ENCODE measurements at regions not wholly inside any gene's neighbourhood (a gene's known extent, or its start where the extent isn't known, plus 50 kb on each side); places are given as distances from the start of the nearest gene placed in this dataset.

DNA sequence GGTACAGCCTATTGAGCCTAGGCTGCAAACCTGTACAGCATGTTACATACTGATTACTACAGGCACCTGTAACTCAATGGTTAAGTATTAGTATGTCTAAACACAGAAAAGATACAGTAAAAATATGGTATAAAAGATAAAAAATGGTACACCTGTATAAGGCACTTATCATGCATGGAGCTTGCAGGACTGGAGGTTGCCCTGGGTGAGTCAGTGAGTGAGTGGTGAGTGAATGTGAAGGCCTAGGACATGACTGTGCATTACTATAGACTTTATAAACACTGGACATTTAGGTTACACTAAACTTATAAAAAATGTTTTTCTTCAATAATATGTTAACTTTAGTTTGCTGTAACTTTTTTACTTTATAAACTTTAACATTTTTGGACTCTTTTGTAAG, 171.3 kb downstream of the SLC28A3 start:
- Histone ChIP-seq H3K9me3 (no peaks in the 10 kb centered on the region), H3K27me3 (no peaks in the 10 kb centered on the region), H3K27ac (no peak overlapping the region), H3K36me3 (no peaks in the 10 kb centered on the region), H3K4me3 (replicated peaks in 1 of 3) (no peak overlapping the region), H3K4me1 (peaks cover 0 to 9% of the 10 kb centered on the region in 2 donors)
- no peak for DNase-seq
- TF ChIP-seq, protein P1, sequence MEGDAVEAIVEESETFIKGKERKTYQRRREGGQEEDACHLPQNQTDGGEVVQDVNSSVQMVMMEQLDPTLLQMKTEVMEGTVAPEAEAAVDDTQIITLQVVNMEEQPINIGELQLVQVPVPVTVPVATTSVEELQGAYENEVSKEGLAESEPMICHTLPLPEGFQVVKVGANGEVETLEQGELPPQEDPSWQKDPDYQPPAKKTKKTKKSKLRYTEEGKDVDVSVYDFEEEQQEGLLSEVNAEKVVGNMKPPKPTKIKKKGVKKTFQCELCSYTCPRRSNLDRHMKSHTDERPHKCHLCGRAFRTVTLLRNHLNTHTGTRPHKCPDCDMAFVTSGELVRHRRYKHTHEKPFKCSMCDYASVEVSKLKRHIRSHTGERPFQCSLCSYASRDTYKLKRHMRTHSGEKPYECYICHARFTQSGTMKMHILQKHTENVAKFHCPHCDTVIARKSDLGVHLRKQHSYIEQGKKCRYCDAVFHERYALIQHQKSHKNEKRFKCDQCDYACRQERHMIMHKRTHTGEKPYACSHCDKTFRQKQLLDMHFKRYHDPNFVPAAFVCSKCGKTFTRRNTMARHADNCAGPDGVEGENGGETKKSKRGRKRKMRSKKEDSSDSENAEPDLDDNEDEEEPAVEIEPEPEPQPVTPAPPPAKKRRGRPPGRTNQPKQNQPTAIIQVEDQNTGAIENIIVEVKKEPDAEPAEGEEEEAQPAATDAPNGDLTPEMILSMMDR (IDR thresholded peaks at IDR 0.05), result no peak
- no peak for TF ChIP-seq POLR2A (IDR thresholded peaks at IDR 0.05)
- intact Hi-C loops (cut with DNase I), result no loop called here

- Histone ChIP-seq H3K9me3 (no peaks in the 10 kb centered on the region), H3K27ac (no peak overlapping the region), H3K4me3 (replicated peaks in 1 of 3) (no peak overlapping the region), H3K27me3 (no peaks in the 10 kb centered on the region), H3K4me1 (peaks cover 0 to 23% of the 10 kb centered on the region in 2 donors), H3K36me3 (no peaks in the 10 kb centered on the region)
- 57 to 64% methylated on average over 9 of the region's 9 CpGs for WGBS, 2 donors
- peak; percentile 67 for DNase-seq
- intact Hi-C loops (cut with DNase I), result loop anchor here (10.0 kb wide), 1 partner anchor 226 kb away; no protein-coding TSS in a partner anchor
- TF ChIP-seq POLR2A (IDR thresholded peaks at IDR 0.05), result no peak
- TF ChIP-seq, protein P1 (IDR thresholded peaks at IDR 0.05), result peak in 2 of 6 experiments; percentile 6 to 26
These were observed 169.9 kb downstream of the SLC28A3 start for GRCh38 chr9:84170521-84171141.

GRCh38 chr9:84173961-84174360, 166.6 kb downstream of the SLC28A3 start:
- TF ChIP-seq, protein P1 (IDR thresholded peaks at IDR 0.05), result no peak
- H3K27me3 ChIP-seq, result no peaks in the 10 kb centered on the region
- intact Hi-C loops (cut with DNase I), result loop anchor here (10.0 kb wide), 1 partner anchor 229 kb away; no protein-coding TSS in a partner anchor
- WGBS, 2 donors, result 87 to 94% methylated on average over 2 of the region's 2 CpGs
- no peaks in the 10 kb centered on the region for H3K36me3 ChIP-seq
- no peaks in the 10 kb centered on the region for H3K9me3 ChIP-seq
- no peak for DNase-seq
- H3K27ac ChIP-seq, result no peak overlapping the region
- peaks cover 0 to 25% of the 10 kb centered on the region in 2 donors for H3K4me1 ChIP-seq
- no peak overlapping the region for H3K4me3 ChIP-seq (replicated peaks in 1 of 3)

GRCh38 chr9:84174486-84174885, 166.1 kb downstream of the SLC28A3 start:
- Histone ChIP-seq H3K4me1 (peaks cover 0 to 25% of the 10 kb centered on the region in 2 donors), H3K27ac (no peak overlapping the region), H3K36me3 (no peaks in the 10 kb centered on the region), H3K4me3 (replicated peaks in 1 of 3) (no peak overlapping the region), H3K9me3 (no peaks in the 10 kb centered on the region), H3K27me3 (no peaks in the 10 kb centered on the region)
- intact Hi-C loops (cut with DNase I), result loop anchor here (10.0 kb wide), 1 partner anchor 230 kb away; no protein-coding TSS in a partner anchor
- TF ChIP-seq, protein P1 (IDR thresholded peaks at IDR 0.05), result no peak
- no peak for TF ChIP-seq POLR2A (IDR thresholded peaks at IDR 0.05)
- no peak for DNase-seq
- WGBS, 2 donors, result 80 to 87% methylated on average over 1 of the region's 1 CpG

GRCh38 chr9:84177407-84177806, 163.2 kb downstream of the SLC28A3 start:
- WGBS, 2 donors, result 79 to 90% methylated on average over 3 of the region's 3 CpGs
- Histone ChIP-seq H3K36me3 (no peaks in the 10 kb centered on the region), H3K9me3 (no peaks in the 10 kb centered on the region), H3K27me3 (no peaks in the 10 kb centered on the region), H3K4me3 (replicated peaks in 1 of 3) (no peak overlapping the region), H3K4me1 (peaks cover 12 to 29% of the 10 kb centered on the region in 2 donors), H3K27ac (no peak overlapping the region)
- DNase-seq, result no peak
- TF ChIP-seq, protein P1 (IDR thresholded peaks at IDR 0.05), result no peak
- no peak for TF ChIP-seq POLR2A (IDR thresholded peaks at IDR 0.05)
- intact Hi-C loops (cut with DNase I), result loop anchor here (10.0 kb wide), 1 partner anchor 233 kb away; no protein-coding TSS in a partner anchor
